ENCODE measurements at regions not wholly inside any gene's neighbourhood (a gene's known extent, or its start where the extent isn't known, plus 50 kb on each side); places are given as distances from the start of the nearest gene placed in this dataset.
"Not testable (repeated sequence)": the region's sequence is repeated elsewhere in the genome, so short reads cannot be mapped to it uniquely, and the experiment has no call there.

DNA sequence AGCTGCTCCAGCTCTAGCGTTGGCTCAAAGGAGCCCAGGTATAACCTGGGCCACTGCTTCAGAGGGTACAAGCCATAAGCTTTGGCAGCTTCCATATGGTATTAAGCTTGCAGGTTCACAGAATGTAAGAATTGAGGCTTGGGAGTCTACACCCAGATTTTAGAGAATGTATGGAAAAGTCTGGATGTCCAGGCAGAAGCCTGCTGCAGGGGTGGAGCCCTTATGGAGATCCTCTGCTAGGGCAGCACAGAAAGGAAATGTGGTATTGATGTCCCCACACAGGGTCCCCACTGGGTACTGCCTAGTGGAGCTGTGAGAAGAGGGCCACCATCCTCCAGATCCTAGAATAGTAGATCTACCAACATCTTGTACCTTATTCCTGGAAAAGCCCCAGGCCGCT lies 626.9 kb downstream of the MAT2B start:
- DNase-seq: no peak

DNA sequence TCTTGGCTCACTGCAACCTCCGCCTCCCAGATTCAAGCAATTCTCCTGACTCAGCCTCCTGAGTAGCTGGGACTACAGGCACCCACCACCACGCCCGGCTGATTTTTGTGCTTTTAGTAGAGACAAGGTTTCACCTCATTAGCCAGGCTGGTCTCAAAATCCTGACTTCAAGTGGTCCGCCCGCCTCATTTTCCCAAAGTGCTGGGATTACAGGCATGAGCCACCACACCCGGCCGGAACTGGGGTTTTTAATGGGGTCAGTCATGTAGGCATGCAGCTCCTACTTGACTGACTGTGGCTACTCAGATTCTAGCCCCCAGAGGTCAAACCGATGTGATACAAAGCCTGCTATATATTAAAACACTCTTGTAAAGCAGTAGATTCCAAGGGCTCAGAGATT lies 631.7 kb downstream of the MAT2B start:
- DNase-seq: no peak

- DNase-seq: no peak
These were observed 634.0 kb downstream of the MAT2B start for GRCh38 chr5:164139423-164139822.

GRCh38 chr5:164145458-164145857 lies 640.0 kb downstream of the MAT2B start:
- DNase-seq: no peak

DNA sequence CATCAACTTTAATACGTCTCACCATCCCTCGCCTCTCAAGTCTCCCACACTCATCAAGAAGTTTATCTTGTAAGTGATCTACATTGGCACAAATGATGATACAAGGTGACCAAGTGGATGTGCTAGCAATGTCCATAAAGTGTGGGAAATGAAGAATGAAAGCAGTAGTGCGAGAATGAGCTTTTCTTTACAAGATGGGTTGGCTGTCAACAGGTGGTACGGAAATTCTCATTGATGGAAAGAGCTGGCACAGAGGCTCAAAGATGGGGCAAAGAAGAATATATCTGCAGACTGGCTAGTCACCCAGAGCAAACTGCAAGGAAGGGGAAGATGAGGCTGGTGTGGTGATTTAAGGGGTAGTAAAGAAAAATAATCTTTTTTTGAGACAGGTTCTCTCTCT lies 640.8 kb downstream of the MAT2B start:
- no peak for DNase-seq

DNA sequence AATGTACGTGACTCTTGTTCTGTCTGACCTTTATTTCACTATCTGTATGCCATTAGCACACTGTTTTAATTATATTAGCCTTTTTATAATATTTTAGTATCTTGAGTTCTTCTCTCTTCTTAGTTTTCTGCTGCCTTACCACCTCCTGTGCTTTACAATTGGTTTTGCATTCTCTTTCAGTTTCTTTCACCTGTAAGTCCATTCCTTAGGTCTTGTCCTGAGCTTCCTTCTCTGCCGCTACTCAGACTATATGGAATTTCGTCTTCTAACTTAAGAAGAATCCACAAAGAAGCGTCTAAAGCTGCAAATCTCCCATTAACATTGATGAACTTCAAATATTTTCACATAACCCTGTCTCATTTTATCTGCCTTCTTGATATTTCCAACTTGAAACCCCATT lies 642.9 kb downstream of the MAT2B start:
- DNase-seq: no peak

- not testable (repeated sequence) for DNase-seq
These were observed 647.1 kb downstream of the MAT2B start for GRCh38 chr5:164152539-164152938.

DNA sequence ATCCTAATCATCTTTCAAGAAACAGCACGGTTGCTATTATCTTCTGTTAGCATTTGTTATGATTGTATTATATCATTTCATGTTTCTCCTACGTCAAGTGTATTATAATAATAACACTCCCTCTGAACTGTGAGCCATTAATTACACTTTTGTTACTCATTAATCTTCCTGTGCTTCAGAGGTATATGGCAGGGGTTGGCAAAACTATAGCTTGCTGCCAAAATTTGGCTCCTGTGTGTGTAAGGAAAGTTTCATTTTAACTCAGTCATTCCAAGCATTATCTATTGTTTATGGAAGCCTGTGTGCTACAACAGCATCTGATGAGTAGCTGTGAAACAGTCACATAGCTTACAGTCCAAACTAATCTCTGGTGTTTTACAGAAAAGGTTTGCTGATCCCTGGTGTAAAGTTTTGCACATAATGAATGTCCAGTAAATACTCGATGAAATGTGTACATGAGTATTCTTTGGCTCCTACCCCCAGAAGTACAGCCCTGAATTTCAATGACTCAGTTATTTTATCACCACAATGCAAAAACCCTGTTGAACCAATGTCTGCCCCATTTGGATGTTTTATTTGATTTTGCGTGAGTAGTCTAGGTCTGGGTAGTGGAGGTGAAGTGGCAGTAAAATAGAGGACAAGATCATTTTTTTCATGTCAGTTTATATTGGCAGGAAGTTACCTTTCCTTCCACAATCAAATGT lies 648.2 kb downstream of the MAT2B start:
- DNase-seq: peak; percentile 3

GRCh38 chr5:164170814-164171213 lies 665.4 kb downstream of the MAT2B start:
- DNase-seq: no peak

DNA sequence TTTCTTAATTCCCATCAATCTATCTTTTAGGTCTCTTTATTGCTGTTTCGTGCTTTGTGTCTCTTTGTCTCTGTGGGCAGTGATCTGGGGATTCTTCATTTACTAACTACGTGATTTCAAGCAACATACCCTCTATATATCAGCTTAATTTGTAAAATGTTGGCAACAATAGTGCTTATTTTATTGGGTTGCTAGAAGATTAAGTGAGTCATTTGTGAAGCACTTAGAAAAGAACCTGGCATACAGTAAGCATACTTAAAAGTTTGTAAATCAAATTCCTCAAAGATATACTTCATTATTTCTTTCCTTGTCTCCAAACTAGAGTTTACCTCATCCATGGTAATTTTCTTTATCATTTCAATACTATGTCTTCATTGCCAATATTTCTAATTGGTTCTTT lies 669.7 kb downstream of the MAT2B start:
- no peak for DNase-seq

DNA sequence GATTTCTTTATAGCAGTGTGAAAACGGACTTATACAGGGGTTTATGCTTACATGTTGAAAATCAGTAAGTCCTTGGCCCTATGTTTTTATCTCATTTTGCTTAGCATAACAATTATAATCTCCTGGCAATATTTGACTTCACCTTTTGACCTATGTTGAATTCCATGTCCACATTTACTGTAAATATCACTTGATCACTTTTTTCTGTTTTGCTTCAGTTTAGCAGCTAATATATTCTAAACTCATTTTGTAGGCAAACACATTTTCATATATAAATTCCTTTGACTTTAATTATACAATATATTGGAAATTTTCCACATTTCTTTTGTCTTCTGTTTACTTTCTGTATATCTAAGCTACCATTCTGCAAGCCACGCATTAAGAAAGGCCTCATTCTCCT lies 674.0 kb downstream of the MAT2B start:
- no peak for DNase-seq

DNA sequence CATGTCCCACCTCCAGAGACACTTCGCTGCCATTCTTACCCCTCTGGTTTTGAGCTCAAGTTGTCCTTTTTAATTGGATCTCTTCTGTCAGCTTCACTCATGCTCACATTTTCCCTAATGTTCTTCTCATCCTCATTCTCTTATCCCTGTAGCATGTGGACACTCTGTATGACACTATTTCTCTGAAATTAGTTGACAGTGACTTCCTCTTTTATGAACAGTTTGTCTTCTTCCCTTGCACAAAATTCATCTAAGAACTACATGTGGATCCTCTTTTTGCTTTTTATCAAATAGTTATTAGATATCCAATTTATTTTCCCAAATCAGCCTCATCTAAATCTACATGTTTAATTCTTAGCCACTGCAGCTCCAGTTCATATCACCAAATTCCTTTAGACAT lies 676.2 kb downstream of the MAT2B start:
- DNase-seq: no peak

DNA sequence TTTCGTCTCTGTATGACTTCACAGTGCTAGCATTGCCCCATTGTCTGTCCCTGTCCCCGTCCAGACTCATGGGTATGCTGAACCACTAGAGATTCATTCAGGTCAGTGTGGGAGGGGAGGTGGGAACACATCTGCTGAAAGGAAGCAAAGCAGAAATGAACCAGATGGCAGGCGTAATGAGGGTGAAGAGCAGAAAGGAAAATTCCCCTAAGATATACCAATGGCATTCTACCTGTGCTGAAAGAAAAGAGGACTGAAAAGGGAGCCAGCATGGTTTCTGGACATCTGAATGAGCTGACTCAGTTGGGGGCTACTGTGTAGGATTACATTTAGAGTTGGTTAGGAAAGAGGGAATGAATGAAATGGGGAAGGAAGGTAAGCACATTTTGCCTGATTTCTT lies 678.7 kb downstream of the MAT2B start:
- no peak for DNase-seq

DNA sequence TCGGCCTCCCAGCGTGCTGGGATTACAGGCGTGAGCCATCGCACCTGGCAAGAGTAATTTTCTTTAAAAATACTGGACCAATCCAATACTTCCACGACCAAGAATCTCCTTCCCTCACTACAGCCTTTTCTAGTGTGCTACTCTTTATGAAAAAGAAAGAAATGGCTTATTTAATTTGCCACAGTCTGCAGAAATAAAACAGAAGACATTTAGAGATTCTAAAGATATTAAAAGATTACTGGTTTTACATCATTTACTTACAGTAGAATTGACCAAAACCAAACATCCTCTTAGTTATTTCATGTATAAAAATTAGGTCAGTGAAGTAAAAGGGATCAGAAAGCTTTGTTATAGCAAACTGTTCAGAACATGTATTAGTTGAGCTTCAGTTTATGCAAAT lies 679.6 kb downstream of the MAT2B start:
- DNase-seq: no peak

DNA sequence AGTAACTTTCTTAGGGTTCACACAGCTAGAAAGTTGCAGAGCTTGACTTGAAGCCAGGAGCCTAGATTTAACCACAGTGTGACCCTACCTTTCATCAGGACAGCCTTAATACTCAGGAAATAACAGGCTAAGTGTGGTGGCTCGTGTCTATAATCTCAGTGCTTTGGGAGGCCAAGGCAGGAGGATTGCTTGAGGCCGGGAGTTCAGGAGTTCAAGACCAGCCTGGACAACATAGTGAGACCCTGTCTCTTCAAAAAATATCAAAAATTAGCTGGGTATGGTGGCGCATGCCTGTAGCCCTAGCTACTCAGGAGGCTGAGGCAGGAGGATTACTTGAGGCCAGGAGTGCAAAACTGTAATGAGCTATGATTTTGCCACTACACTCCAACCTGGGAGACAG lies 681.1 kb downstream of the MAT2B start:
- DNase-seq: no peak

GRCh38 chr5:164187785-164188184 lies 682.4 kb downstream of the MAT2B start:
- no peak for DNase-seq

DNA sequence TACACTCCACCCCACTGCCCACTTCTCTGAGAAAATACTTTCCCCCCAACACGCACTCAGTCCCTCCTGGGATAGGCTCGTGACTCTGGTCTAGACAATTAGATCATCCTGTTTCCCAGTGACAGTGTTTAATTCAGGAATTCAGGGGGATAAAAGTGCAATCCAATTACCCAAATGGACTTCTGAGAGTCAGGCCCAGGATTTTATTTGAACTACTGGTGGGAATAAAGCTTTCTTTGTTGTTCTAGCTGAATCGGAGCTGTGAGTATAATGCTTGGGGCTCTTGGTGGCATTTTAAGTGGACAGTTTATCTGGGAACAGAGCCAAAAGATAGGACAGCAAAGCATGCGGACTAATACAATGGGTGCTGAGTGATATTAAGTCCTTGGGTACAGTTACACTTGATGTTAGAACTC lies 683.3 kb downstream of the MAT2B start:
- no peak for DNase-seq

- DNase-seq: no peak
These were observed 685.8 kb downstream of the MAT2B start for GRCh38 chr5:164191240-164191639.

DNA sequence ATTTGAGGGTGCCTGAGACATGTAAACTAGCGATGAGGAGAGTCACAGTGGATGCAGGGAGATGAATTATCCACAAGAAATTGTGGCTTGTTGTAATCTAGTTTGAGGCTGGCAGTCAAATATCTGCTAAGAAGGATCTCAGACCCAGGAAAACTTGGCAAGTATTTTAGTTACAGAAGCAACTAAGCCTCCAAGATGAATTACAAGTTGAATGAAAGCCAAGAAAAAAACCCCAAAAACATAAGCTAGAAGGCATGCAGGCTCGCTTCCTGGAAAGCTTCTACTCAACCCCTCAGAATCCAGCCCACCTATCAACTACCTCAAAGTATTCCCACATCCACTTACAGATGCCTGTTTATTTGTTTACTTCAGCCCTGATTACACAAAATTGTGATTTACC lies 696.9 kb downstream of the MAT2B start:
- DNase-seq: no peak

GRCh38 chr5:164203581-164204225 lies 698.3 kb downstream of the MAT2B start:
- no peak for DNase-seq

DNA sequence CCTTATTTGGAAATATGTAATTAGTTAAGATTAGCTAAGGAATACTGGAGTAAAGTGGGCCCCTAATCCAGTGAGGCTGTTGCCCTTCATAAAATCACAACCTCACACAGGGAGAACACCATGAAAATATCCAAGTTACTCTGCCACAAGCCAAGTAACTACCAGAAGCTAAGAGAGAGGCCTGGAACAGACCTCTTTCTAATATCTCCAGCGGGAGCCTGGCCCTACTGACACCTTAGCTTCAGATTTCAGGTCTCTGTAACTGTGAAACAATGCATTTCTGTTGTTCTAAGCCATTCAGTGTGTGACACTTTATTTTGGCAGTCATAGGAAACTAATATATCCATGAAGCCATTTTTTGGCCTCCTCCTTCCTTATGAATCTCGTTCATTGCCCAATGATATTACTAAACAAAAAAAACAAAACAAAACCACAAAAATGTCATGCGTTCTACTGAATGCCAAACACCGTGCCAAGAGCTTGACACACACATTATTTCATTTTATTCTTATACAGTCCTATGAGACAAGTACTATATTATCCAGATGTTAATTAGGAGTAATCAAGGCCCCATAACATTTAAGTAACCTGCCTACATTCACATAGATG lies 699.0 kb downstream of the MAT2B start:
- DNase-seq: no peak

DNA sequence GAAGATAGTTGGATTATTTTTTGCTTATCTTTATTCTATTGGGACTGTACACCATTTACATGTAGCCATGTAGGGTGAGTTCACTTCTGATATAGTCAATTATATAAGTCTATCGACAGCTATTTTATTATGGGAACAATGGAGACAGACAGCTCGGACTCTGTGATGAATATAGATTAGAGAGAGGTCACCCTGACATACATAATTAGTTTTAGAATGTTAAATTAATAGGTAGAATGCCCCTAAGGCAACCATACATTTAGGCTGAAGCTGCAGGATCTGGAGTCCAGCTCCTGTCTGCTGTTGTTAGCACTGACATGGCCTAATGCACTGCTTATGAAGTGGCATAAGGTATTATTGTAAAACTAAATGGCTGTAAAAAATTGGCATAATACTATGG lies 700.8 kb downstream of the MAT2B start:
- no peak for DNase-seq

GRCh38 chr5:164207646-164208045 lies 702.2 kb downstream of the MAT2B start:
- DNase-seq: no peak

DNA sequence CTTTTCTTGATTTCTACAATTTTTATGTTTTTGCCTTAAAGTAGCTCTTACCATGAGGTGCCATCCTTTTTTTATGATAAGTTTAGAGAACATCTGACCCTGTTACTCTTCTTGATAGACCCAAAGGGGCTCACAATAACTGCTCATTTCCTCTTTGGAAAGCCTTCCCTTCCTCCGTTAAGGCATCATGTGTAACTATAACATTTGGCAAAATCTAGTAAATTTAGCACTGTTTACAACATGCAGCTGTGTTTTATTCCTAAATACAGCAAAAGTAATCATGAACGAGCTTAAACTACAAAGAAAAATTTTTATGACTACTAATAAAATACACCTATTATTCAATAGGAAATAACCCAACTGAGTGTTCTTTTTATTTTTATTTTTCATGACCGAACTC lies 705.1 kb downstream of the MAT2B start:
- no peak for DNase-seq

Measured in right kidney (tissue), 1 donor.